ENCODE measurements at regions not wholly inside any gene's neighbourhood (a gene's known extent, or its start where the extent isn't known, plus 50 kb on each side); places are given as distances from the start of the nearest gene placed in this dataset.

GRCh38 chr21:32064281-32064910 lies 191.6 kb downstream of the HUNK start:
- intact Hi-C loops (cut with DNase I, micrococcal nuclease), result no loop called here
- DNase-seq (no peak), ATAC-seq (no peak)

GRCh38 chr21:32062591-32063227 lies 189.9 kb downstream of the HUNK start:
- DNase-seq (no peak), ATAC-seq (no peak)
- intact Hi-C loops (cut with DNase I, micrococcal nuclease), result no loop called here

DNA sequence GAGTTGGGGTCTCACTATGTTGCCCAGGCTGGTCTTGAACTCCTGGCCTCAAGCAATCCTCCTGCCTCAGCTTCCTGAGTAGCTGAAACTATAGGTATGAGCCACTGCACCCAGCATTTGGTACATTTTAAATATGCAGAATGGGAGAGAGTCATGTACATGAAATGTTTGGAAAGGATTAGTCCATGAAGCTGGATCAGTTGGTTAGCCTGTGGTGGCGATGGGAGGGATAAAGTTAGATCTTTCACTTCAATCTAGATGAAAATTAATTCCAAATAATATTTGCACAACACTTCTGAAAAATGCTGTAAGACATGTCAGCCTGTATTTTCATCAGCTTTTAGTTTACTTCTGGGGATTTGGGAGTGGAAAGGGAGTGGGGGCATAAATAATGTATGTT lies 188.9 kb downstream of the HUNK start:
- no peak for ATAC-seq
- intact Hi-C loops (cut with DNase I, micrococcal nuclease), result no loop called here
- DNase-seq, result no peak

- intact Hi-C loops (cut with DNase I, micrococcal nuclease), result no loop called here
- DNase-seq (no peak), ATAC-seq (no peak)
Observed at GRCh38 chr21:32056791-32057190, 184.0 kb downstream of the HUNK start.

- no peak for DNase-seq
- intact Hi-C loops (cut with DNase I, micrococcal nuclease), result no loop called here
- ATAC-seq, result no peak
Observed at GRCh38 chr21:32055305-32055704, 182.5 kb downstream of the HUNK start.
